Right lung (tissue), 2 donors: ENCODE measurements at regions not wholly inside any gene's neighbourhood (a gene's known extent, or its start where the extent isn't known, plus 50 kb on each side); places are given as distances from the start of the nearest gene placed in this dataset.
A peak's percentile ranks its signal among the peaks of the same experiment; 100 is the strongest.
"Not testable (repeated sequence)": the region's sequence is repeated elsewhere in the genome, so short reads cannot be mapped to it uniquely, and the experiment has no call there.

Experiments used
- DNase-seq, 2 donors: peaks; one replicate each; pipeline ENCODE4 v3.0.0-alpha.2; 2013

GRCh38 chr5:157945822-157946221 is 86.9 kb upstream of the CLINT1 start:
- DNase-seq, result not testable (repeated sequence)

DNA sequence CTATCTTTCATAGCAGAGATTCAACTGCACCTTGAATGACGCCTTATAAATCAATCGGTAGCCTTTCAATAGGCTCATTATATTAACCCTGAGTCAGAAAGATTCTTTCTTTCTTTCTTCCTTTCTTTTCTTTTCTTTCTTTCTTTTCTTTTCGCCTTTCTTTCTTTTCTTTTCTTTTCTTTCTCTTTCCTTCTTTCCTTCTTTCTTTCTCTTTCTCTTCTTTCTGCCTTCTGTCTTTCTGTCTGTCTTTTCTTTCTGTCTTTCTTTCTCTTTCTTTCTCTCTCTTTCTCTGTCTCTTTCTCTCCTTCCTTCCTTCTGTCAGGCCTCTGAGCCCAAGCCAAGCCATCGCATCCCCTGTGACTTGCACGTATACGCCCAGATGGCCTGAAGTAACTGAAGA is 86.0 kb upstream of the CLINT1 start:
- DNase-seq, result no peak

GRCh38 chr5:157944077-157944633 is 85.2 kb upstream of the CLINT1 start:
- DNase-seq, result no peak

DNA sequence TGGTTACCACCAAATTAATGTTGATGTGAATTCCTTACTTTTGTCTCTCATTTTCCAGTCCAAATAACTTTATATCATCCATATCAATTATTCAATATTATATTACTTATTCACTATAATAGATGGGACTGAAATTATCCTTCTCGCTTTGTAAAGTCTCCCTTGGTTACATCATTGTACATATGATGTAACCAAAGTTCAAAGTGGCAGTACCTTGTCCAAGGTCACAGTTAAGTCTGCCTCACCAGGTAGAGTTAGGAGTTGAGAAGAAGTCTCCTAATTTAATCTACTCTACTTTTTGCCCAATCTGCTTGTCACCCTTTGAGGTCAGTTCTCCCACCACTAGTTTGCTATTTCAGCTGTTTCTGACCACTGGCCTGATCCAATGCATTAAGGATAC is 83.7 kb upstream of the CLINT1 start:
- no peak for DNase-seq

GRCh38 chr5:157941616-157942015 is 82.7 kb upstream of the CLINT1 start:
- no peak for DNase-seq

- DNase-seq, result not testable (repeated sequence)
Measured at GRCh38 chr5:157938101-157938500, 79.2 kb upstream of the CLINT1 start.

- not testable (repeated sequence) for DNase-seq
Measured at GRCh38 chr5:157936776-157937501, 78.0 kb upstream of the CLINT1 start.

DNA sequence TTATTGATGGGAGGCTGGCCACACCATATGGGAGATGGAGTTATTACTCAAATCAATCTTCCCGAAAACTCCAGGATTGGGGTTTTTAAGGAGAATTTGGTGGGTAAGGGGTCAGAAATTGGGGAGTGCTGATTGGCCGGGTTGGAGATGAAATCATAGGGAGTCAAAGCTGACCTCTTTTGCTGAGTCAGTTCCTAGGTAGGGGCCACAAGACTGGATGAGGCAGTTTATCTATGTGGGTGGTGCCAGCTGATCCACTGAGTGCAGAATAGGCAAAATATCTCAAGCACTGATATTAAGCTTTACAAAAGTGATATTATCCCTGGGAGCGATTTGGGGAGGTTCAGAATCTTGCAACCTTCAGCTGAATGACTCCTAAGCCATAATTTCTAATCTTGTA is 75.7 kb upstream of the CLINT1 start:
- no peak for DNase-seq

DNA sequence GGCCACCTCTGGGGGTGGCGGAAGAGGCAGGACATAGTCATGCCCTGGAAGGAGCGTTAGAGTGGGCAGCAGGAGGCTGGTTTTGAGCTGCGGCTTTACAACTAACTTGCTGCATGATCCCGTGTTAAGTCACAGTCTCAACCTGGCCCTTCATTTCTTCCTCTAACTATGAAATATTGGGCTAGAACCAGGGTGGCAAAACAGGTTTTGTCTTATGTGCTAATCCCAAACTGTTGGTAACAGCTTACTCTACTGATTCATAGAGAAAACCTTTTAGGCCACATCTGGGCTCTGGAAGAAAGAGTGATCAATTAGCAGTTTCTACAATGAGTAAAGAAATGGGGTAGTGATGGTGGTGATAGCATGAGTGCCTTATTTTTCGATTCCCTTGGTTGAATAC is 74.1 kb upstream of the CLINT1 start:
- DNase-seq, result no peak

DNA sequence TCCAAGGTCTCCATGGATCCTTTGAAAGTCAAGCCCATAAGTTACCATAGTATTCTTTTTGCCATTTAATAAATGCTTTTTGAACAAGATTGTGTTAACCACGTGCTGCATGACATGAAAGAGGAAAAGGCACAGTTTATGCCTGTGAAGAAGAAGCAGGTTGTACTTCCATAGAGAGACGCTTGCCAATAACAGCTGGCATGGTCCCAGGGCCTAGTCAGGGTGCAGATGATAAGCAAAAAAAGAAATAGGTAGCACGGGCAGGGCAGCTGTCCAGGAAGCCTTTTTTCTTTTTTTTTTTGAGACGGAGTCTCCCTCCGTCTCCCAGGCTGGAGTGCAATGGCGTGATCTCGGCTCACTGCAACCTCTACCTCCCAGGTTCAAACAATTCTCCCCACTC is 71.8 kb upstream of the CLINT1 start:
- DNase-seq, result no peak

- DNase-seq, result no peak
Measured at GRCh38 chr5:157926977-157927376, 68.0 kb upstream of the CLINT1 start.

- DNase-seq, result no peak
Measured at GRCh38 chr5:157925786-157926671, 67.1 kb upstream of the CLINT1 start.

GRCh38 chr5:157924931-157925729 is 66.2 kb upstream of the CLINT1 start:
- DNase-seq, result no peak

DNA sequence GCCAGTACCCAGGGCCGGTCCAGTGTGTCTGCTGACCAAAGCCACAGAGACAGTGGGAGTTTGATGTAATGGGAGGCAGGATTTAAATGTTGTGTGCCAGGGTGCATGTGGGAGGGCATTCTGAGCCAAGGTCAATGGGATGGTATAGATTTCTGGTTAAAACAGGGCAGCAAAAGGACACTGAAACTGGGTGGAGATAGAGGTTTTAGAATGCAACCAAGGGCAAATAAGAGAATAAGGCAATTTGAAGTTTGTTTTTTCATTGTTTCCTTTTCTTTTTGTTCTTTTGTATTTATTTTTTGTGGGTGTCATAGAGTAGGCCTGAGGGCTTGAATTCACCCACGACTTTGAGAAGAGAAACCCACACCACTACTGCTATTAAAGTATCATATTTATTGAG is 65.5 kb upstream of the CLINT1 start:
- DNase-seq, result no peak

DNA sequence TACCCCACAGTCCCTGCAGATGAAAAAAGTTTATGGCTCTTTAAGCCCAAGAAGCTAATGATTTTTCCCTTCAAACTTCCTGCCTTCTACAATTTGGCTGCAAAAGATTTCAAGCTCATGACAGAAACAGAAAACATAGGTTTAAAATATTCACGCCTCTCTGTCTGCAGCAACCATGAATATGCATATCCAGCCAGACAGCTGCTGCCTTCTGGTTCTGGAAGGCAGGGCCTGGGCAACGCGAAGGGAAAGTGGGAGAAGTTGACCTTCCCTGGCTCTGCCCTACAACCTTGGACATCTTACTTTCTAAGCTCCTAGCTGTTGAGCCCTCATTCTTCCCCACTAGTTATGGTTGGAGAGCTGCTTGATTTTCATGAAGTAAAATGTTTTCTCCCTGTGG is 64.8 kb upstream of the CLINT1 start:
- DNase-seq, result no peak

DNA sequence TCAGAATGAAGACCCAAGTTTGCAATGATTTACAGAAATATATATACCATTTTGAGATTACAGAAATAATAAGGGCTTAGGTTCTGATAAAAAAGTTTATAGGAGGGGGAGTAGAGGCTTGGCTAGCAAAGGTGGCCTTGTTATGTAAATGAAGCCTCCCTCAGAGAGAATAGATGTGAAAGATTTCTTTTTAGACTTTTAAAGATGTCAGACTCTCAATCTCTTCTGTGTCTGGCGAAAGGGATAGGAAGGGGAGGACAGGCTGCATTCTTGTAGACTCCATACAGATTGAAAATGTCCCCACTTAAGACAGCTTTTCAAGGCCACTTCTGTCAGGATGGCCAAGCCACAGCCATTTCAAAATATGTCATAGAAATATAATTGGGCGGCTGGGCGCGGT is 63.1 kb upstream of the CLINT1 start:
- no peak for DNase-seq

- DNase-seq, result no peak
Measured at GRCh38 chr5:157920828-157921170, 61.9 kb upstream of the CLINT1 start.

DNA sequence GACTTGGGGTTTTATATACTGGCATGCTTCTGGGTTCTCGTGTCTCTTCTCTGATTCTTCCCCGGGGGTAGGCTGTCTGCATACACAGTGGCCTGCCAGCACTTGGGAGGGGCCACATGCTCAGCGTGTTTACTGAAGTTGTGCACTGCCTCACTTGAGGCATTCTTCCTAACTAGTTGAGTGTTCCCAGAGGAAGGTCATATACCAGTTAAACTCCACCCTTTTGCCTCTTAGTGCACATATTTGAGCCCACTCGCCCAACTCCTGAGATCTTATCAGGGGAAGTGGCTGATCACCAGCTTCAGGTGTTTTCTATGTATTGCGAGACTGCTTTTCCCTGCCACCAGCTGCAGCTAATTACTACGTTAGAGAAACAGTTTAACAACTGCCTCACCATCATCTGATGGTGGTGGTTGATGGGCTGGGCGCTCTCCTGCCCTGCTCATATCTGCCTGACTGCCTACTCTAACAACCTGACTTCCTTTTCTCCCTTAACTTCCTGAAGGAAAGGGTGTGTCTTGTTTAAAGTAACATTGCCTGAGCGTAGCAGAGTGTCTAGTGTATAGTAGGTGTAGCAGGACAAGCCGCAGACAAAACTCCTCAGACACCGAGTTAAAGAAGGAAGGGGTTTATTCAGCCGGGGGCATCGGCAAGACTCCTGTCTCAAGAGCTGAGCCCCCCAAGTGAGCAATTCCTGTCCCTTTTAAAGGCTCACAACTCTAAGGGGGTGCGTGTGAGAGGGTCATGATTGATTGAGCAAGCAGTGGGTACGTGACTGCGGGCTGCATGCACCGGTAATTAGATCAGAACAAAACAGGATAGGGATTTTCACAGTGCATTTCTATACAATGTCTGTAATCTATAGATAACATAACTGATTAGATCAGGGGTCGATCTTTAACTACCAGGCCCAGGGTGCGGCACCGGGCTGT is 60.1 kb upstream of the CLINT1 start:
- DNase-seq, result peak in 1 of 2 donors; percentile 21

DNA sequence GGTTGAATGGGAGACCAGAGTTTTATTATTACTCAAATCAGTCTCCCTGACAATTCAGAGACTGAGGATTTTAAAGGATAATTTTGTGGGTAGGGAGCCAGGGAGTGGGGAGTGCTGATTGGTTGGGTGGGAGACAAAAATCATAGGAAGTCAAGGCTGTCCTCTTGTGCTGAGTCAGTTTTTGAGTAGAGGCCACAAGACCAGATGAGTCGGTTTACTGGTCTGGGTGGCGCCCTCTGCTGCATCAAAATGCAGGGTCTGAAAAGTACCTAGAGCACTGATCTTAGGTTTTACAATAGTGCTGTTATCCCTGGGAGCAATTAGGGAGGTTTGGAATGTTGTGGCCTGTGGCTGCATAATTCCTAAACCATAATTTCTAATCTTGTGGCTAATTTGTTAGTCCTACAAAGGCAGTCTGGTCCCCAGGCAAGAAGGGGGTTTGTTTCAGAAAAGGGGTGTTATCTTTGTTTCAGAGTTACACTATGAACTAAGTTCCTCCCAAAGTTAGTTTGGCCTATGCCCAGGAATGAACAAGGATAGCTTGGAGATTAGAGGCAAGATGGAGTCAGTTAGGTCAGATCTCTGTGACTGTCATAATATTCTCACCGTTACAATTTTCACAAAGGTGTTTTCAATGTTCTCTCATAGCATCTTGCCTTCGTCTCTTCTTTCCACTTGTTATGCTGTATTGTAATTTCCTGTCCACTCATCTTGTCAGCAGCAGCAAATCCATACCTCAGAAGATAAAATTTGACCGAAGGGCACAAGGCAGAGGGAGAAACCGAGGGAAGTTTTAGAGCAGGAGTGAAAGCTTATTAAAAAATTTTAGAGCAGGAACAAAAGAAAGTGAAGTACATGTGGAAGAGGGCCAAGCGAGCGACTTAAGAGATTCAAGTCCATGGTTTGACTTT is 59.2 kb upstream of the CLINT1 start:
- no peak for DNase-seq

- DNase-seq, result no peak
Measured at GRCh38 chr5:157917491-157917890, 58.5 kb upstream of the CLINT1 start.
